ENCODE measurements at regions not wholly inside any gene's neighbourhood (a gene's known extent, or its start where the extent isn't known, plus 50 kb on each side); places are given as distances from the start of the nearest gene placed in this dataset.

DNA sequence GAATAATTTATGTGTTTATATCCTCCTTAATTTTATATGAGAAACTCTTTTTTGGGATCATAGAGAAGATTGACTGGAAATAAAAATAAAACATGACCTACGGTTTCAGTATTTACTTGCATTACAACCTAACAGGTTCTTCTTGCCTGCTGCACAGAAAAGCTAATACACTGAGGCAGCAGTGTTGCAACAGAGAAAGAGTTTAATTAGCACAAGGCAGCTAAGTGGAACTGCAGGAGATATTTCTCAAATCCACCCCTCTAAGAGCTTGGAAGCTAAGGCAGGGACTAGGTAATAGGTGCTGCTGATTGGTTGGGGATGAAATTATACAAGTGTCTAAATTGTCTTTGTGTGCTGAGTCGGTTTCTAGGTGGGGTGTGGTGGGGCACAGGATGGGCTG lies 380.9 kb downstream of the DIRAS2 start:
- 94% methylated on average over 2 of the region's 2 CpGs for WGBS
- no peak for TF ChIP-seq EP300 (IDR thresholded peaks at IDR 0.05)
- TF ChIP-seq POLR2AphosphoS5 (IDR thresholded peaks at IDR 0.05), result no peak
- H3K36me3 ChIP-seq, result no peaks in the 10 kb centered on the region
- peaks cover 5% of the 10 kb centered on the region for H3K9me3 ChIP-seq
- DNase-seq (ENCODE audit: low spot score in 2 of 2), result no peak
- H3K27me3 ChIP-seq, result no peaks in the 10 kb centered on the region
- no peak overlapping the region for H3K4me3 ChIP-seq
- no peak overlapping the region for H3K27ac ChIP-seq
- no peaks in the 10 kb centered on the region for H3K4me1 ChIP-seq

DNA sequence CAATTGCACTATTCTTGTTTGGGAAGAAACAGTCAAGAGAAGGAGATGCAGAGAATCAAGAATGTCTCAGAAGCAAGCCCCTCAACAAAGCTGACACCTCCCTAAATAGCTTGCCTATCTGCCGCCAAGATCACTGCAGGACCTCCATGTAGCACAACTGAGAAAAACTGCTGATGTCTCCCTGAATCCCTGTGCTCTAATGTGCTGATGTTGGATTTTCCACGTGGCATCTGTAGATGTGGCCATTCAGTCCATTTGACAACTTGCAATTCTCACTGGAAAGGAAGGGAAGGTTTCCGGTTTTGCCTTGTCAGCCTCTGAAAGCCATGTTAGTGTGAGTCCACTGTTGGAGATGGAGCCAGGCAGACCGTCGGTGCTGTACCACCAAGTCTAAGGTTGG lies 374.0 kb downstream of the DIRAS2 start:
- 83% methylated on average over 5 of the region's 5 CpGs for WGBS
- peaks cover 2% of the 10 kb centered on the region for H3K27me3 ChIP-seq
- no peaks in the 10 kb centered on the region for H3K4me1 ChIP-seq
- no peak overlapping the region for H3K27ac ChIP-seq
- H3K36me3 ChIP-seq, result no peaks in the 10 kb centered on the region
- no peak overlapping the region for H3K4me3 ChIP-seq
- TF ChIP-seq EP300 (IDR thresholded peaks at IDR 0.05) (no peak), POLR2AphosphoS5 (IDR thresholded peaks at IDR 0.05) (no peak), POLR2A (IDR thresholded peaks at IDR 0.05) (no peak)
- TF ChIP-seq, protein P1, sequence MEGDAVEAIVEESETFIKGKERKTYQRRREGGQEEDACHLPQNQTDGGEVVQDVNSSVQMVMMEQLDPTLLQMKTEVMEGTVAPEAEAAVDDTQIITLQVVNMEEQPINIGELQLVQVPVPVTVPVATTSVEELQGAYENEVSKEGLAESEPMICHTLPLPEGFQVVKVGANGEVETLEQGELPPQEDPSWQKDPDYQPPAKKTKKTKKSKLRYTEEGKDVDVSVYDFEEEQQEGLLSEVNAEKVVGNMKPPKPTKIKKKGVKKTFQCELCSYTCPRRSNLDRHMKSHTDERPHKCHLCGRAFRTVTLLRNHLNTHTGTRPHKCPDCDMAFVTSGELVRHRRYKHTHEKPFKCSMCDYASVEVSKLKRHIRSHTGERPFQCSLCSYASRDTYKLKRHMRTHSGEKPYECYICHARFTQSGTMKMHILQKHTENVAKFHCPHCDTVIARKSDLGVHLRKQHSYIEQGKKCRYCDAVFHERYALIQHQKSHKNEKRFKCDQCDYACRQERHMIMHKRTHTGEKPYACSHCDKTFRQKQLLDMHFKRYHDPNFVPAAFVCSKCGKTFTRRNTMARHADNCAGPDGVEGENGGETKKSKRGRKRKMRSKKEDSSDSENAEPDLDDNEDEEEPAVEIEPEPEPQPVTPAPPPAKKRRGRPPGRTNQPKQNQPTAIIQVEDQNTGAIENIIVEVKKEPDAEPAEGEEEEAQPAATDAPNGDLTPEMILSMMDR (IDR thresholded peaks at IDR 0.05), result no peak
- no peaks in the 10 kb centered on the region for H3K9me3 ChIP-seq
- DNase-seq (ENCODE audit: low spot score in 2 of 2), result no peak

DNA sequence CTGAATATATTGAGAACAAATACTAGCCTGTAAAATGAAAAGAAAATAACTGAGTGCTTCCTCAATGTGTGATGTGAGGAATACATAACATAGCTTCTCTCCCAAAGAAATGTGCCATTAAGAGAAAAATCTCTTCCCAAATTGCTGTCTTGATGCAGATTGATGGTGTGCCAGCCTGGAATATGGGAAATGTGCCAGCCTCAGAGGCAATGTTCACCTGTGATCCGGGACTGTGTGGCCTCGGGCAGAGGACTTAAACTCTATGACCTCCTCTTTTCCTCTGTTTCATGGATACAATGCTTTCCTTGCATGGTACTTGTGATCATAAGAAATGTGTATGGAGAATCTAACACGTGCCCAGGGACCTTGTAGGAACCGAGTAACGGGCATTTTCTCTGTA lies 370.9 kb downstream of the DIRAS2 start:
- 52% methylated on average over 5 of the region's 5 CpGs for WGBS
- peaks cover 2% of the 10 kb centered on the region for H3K27me3 ChIP-seq

DNA sequence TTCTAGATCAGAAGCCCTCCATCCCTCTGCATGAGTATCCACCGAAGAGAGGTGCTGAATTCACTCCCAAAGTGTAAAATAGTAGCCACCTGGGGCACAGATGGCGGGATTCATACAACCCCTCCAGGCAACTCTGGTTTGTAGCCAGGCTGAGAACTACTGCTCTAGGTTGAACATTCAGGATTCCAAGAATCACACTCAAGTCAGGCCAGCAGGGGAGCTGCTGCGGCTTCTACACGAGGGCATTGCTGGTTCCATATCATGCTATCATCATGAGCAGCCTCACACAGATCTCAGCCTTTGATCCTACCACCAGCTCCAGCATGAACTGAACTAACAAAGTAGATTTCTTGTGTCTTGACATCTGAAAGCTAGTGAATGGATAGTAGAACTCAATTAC lies 367.9 kb downstream of the DIRAS2 start:
- Histone ChIP-seq H3K27ac (no peak overlapping the region), H3K27me3 (no peaks in the 10 kb centered on the region), H3K4me1 (no peaks in the 10 kb centered on the region), H3K36me3 (no peaks in the 10 kb centered on the region), H3K9me3 (no peaks in the 10 kb centered on the region), H3K4me3 (no peak overlapping the region)
- WGBS, result 53% methylated on average over 4 of the region's 4 CpGs
- no peak for DNase-seq (ENCODE audit: low spot score in 2 of 2)
- no peak for TF ChIP-seq POLR2A (IDR thresholded peaks at IDR 0.05)
- TF ChIP-seq, protein P1 (IDR thresholded peaks at IDR 0.05), result no peak
- TF ChIP-seq EP300 (IDR thresholded peaks at IDR 0.05), result no peak
- no peak for TF ChIP-seq POLR2AphosphoS5 (IDR thresholded peaks at IDR 0.05)

More for the DNA sequence above, 370.9 kb downstream of the DIRAS2 start:
- H3K27ac ChIP-seq, result no peak overlapping the region
- H3K4me3 ChIP-seq, result no peak overlapping the region
- no peaks in the 10 kb centered on the region for H3K9me3 ChIP-seq
- TF ChIP-seq, protein P1 (IDR thresholded peaks at IDR 0.05), result no peak
- TF ChIP-seq EP300 (IDR thresholded peaks at IDR 0.05) (no peak), POLR2AphosphoS5 (IDR thresholded peaks at IDR 0.05) (no peak), POLR2A (IDR thresholded peaks at IDR 0.05) (no peak)
- no peaks in the 10 kb centered on the region for H3K36me3 ChIP-seq
- no peaks in the 10 kb centered on the region for H3K4me1 ChIP-seq
- no peak for DNase-seq (ENCODE audit: low spot score in 2 of 2)

DNA sequence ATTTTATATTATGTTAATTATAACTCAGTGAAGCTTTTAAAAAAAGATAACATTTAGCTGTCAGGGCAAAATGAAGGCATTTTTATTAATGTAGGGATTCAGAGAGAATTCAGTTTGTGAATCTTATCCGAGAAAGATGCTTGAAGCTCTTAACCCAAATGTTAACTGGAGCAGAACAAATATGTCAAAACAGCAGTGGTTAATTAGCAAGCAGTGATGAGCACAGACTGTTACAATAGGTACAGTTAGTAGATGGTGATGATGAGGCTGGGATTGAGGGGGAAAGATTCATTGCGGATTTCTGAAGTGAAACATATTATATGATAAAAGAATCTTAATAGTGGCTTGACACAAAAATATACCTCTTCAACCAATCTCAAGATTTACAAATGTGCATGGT lies 356.7 kb downstream of the DIRAS2 start:
- no peak for TF ChIP-seq EP300 (IDR thresholded peaks at IDR 0.05)
- no peak overlapping the region for H3K4me3 ChIP-seq
- no peaks in the 10 kb centered on the region for H3K27me3 ChIP-seq
- no peak for DNase-seq (ENCODE audit: low spot score in 2 of 2)
- H3K4me1 ChIP-seq, result no peaks in the 10 kb centered on the region
- H3K27ac ChIP-seq, result no peak overlapping the region
- peaks cover 4% of the 10 kb centered on the region for H3K9me3 ChIP-seq
- H3K36me3 ChIP-seq, result no peaks in the 10 kb centered on the region
- 93% methylated on average over 2 of the region's 2 CpGs for WGBS

DNA sequence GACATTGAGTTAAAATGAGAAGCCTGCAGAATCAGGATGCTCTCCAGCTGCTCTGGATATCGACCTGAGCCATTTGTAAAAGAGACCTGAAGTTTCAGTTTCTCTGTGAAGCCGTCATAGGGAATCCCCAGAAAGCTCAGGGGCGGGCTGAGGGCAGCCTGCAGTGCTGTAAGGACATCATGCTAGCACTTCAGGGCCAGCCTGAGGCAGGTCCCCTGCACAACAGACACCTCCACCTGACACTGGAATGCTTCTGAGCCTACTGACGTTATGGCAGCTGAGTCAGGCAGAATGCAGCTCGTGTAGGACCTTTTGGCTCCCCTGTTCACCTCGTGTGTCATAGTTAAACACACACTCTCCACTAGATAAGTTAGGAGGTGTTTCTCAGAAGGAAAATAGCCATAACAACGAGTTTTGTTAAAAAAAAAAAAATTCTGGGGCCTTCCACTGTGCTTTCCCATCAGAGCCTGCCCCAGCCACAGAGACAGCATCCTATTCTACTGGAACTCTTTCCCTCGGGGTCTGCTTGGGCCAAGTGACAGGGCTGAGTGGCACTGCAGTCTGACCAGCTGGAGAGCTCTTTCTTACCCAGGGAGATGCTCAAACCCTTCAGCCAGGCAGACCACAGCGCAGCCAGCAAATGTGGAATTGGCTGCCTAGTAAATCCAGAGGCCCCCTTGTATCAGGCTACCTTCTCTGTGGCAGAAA lies 354.9 kb downstream of the DIRAS2 start:
- Histone ChIP-seq H3K9me3 (no peaks in the 10 kb centered on the region), H3K4me1 (no peaks in the 10 kb centered on the region), H3K36me3 (no peaks in the 10 kb centered on the region), H3K27ac (no peak overlapping the region), H3K27me3 (no peaks in the 10 kb centered on the region), H3K4me3 (no peak overlapping the region)
- 56% methylated on average over 9 of the region's 9 CpGs for WGBS
- TF ChIP-seq EP300 (IDR thresholded peaks at IDR 0.05) (no peak), POLR2AphosphoS5 (IDR thresholded peaks at IDR 0.05) (no peak), POLR2A (IDR thresholded peaks at IDR 0.05) (no peak)
- TF ChIP-seq, protein P1 (IDR thresholded peaks at IDR 0.05), result no peak
- DNase-seq (ENCODE audit: low spot score in 2 of 2), result no peak

Measured in suprapubic skin (tissue), 4 donors.